HL-60 (cell line): ENCODE measurements at regions not wholly inside any gene's neighbourhood (a gene's known extent, or its start where the extent isn't known, plus 50 kb on each side); places are given as distances from the start of the nearest gene placed in this dataset.

ENCODE experiments used
- CTCF ChIP-seq: IDR thresholded peaks from one replicate; pipeline ENCODE4 v1.5.1; 2011; ENCODE audit warnings: low read length, control low read depth, inconsistent platforms; ENCODE audit not compliant: insufficient read depth
- SPI1 ChIP-seq: IDR thresholded peaks from 2 replicates; pipeline ENCODE4 v1.6.1; 2012; ENCODE audit warnings: low read depth, mild to moderate bottlenecking, borderline replicate concordance

DNA sequence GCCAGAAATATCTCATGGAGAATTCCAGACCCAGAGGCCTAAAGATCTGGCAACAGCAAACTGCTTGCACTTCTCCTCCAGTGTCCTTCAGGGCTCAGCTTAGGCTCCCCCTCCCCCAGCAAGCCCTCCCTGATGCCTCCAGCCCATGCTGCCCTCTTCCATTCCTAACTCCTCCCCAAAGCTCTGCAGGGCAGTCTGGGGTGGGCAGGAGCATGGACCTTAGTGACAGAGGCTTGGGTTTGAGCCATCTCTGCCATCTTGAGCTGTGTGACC lies 436.8 kb downstream of the PTPRU start:
- TF ChIP-seq CTCF (no peak), SPI1 (no peak)
